A673 (cell line): ENCODE measurements at regions not wholly inside any gene's neighbourhood (a gene's known extent, or its start where the extent isn't known, plus 50 kb on each side); places are given as distances from the start of the nearest gene placed in this dataset.

Source experiments
- BruUV-seq: library from RNA; stranded (reverse); fragments of 400-500 nt; replicated peaks from 2 replicates; lab custom pipeline; 2021; lab: Mats Ljungman, UMichigan
- CTCF ChIA-PET: fragments of 300-600 bp; sonication (Branson Sonifier 250); formaldehyde crosslinking; loops from one replicate; lab custom pipeline; 2022; ENCODE audit warnings: antibody characterized with exemption; lab: Charles Lee
- POLR2A ChIA-PET: fragments of 300-600 bp; sonication (Branson Sonifier 250); formaldehyde crosslinking; loops from one replicate; lab custom pipeline; 2022; ENCODE audit warnings: antibody characterized with exemption; ENCODE audit not compliant: low non-redundant PET; lab: Charles Lee
- DNase-seq: peaks from one replicate; pipeline ENCODE4 v3.0.0-alpha.2; 2015; ENCODE audit warnings: low spot score
- H3K27ac ChIP-seq: fragments of 200-600 bp; sonication (generic); 2 replicates; pipeline ENCODE4 v1.5.1; 2016; ENCODE audit warnings: mixed run types, low read depth, mild to moderate bottlenecking, mixed read lengths, antibody characterized with exemption, low read length; ENCODE audit not compliant: poor library complexity, severe bottlenecking
- H3K27me3 ChIP-seq: fragments of 200-600 bp; sonication (generic); replicated peaks from 2 replicates; pipeline ENCODE4 v1.6.1; 2017; ENCODE audit warnings: mixed run types, low read depth, mild to moderate bottlenecking, mixed read lengths, antibody characterized with exemption, low read length; ENCODE audit not compliant: insufficient read depth, poor library complexity
- H3K36me3 ChIP-seq: fragments of 200-600 bp; sonication (generic); 2 replicates; pipeline ENCODE4 v1.6.1; 2016; ENCODE audit warnings: mixed run types, mild to moderate bottlenecking, mixed read lengths, antibody characterized with exemption, low read length; ENCODE audit not compliant: insufficient read depth, poor library complexity, severe bottlenecking
- H3K4me1 ChIP-seq: fragments of 200-600 bp; sonication (generic); 2 replicates; pipeline ENCODE4 v1.6.1; 2017; ENCODE audit warnings: mixed run types, mild to moderate bottlenecking, mixed read lengths, antibody characterized with exemption, low read length; ENCODE audit not compliant: insufficient read depth, poor library complexity, severe bottlenecking
- H3K4me3 ChIP-seq: fragments of 200-600 bp; sonication (generic); 2 replicates; pipeline ENCODE4 v1.5.1; 2016; ENCODE audit warnings: low read depth, mixed run types, mild to moderate bottlenecking, mixed read lengths, low read length; ENCODE audit not compliant: poor library complexity, severe bottlenecking
- H3K9me3 ChIP-seq: fragments of 200-600 bp; sonication (generic); 2 replicates; pipeline ENCODE4 v1.6.1; 2016; ENCODE audit warnings: mixed run types, low read depth, mild to moderate bottlenecking, mixed read lengths, antibody characterized with exemption, low read length; ENCODE audit not compliant: poor library complexity, severe bottlenecking
- CTCF ChIP-seq: fragments of 300-800, 200-600 bp; sonication (generic); conservative IDR thresholded peaks from 2 replicates; pipeline ENCODE4 v1.5.1; 2017; ENCODE audit warnings: low read depth, mild to moderate bottlenecking, antibody characterized with exemption, low read length, moderate library complexity, mixed read lengths
- EZH2 ChIP-seq: fragments of 200-600 bp; sonication (generic); IDR thresholded peaks from 2 replicates; pipeline ENCODE4 v1.6.1; 2017; ENCODE audit warnings: borderline replicate concordance, low read depth, mild to moderate bottlenecking, mixed read lengths, antibody characterized with exemption, low read length; ENCODE audit not compliant: poor library complexity, severe bottlenecking
- intact Hi-C: fragments of 100-400 bp; cut with micrococcal nuclease; formaldehyde crosslinking; loops from one replicate; pipeline ENCODE4 v1.10.0; 2022; ENCODE audit not compliant: unreplicated experiment

- Histone ChIP-seq H3K4me3 (no peak overlapping the region), H3K4me1 (no peaks in the 10 kb centered on the region), H3K36me3 (peaks cover 5% of the 10 kb centered on the region), H3K27ac (no peak overlapping the region), H3K9me3 (no peaks in the 10 kb centered on the region), H3K27me3 (no peaks in the 10 kb centered on the region)
- no peak for DNase-seq
- TF ChIP-seq EZH2, result no peak
- no peak for TF ChIP-seq CTCF
- ChIA-PET CTCF (no interaction called here), POLR2A (no interaction called here)
- intact Hi-C loops, result no loop called here
- no TSS peak for BruUV-seq
Observed at GRCh38 chr3:124652009-124652408, 78.2 kb upstream of the UMPS start.

- H3K4me3 ChIP-seq, result no peak overlapping the region
- intact Hi-C loops, result no loop called here
- no peak for DNase-seq
- peaks cover 9% of the 10 kb centered on the region for H3K36me3 ChIP-seq
- H3K9me3 ChIP-seq, result no peaks in the 10 kb centered on the region
- TF ChIP-seq EZH2 (no peak), CTCF (no peak)
- no peaks in the 10 kb centered on the region for H3K27me3 ChIP-seq
- no peaks in the 10 kb centered on the region for H3K4me1 ChIP-seq
- H3K27ac ChIP-seq, result no peak overlapping the region
- ChIA-PET CTCF (no interaction called here), POLR2A (no interaction called here)
- BruUV-seq, result no TSS peak
Observed at GRCh38 chr3:124653071-124653796, 77.0 kb upstream of the UMPS start.

GRCh38 chr3:124653797-124654469, 76.3 kb upstream of the UMPS start:
- H3K27ac ChIP-seq, result no peak overlapping the region
- intact Hi-C loops, result no loop called here
- no peaks in the 10 kb centered on the region for H3K9me3 ChIP-seq
- H3K4me3 ChIP-seq, result no peak overlapping the region
- ChIA-PET POLR2A (no interaction called here), CTCF (no interaction called here)
- BruUV-seq, result no TSS peak
- H3K4me1 ChIP-seq, result no peaks in the 10 kb centered on the region
- H3K36me3 ChIP-seq, result peaks cover 9% of the 10 kb centered on the region
- TF ChIP-seq EZH2, result no peak
- no peak for TF ChIP-seq CTCF
- DNase-seq, result no peak
- no peaks in the 10 kb centered on the region for H3K27me3 ChIP-seq
